ENCODE measurements at regions not wholly inside any gene's neighbourhood (a gene's known extent, or its start where the extent isn't known, plus 50 kb on each side); places are given as distances from the start of the nearest gene placed in this dataset.

- Histone ChIP-seq H3K79me2 (ENCODE audit: low read length) (no peaks in the 10 kb centered on the region), H3K4me3 (ENCODE audit: low read length) (no peak overlapping the region), H3K27me3 (ENCODE audit: low read length) (no peaks in the 10 kb centered on the region), H3K9ac (ENCODE audit: low read length) (no peak overlapping the region), H3K4me2 (ENCODE audit: low read length) (no peak overlapping the region), H3K9me2 (replicated peaks; ENCODE audit: low read length) (no peaks in the 10 kb centered on the region), H3K9me3 (ENCODE audit: low read length) (no peaks in the 10 kb centered on the region), H4K20me1 (ENCODE audit: low read length) (no peaks in the 10 kb centered on the region), H3F3A (ENCODE audit: low read length, unreplicated experiment) (no peaks in the 10 kb centered on the region), H2AFZ (ENCODE audit: low read length) (no peak overlapping the region), H3K4me1 (ENCODE audit: insufficient read depth, low read length) (no peaks in the 10 kb centered on the region), H3K27ac (ENCODE audit: low read length) (no peak overlapping the region), H3K36me3 (ENCODE audit: low read depth, low read length) (no peaks in the 10 kb centered on the region; the same call in 1 of the 2 replicates)
- intact Hi-C loops (cut with micrococcal nuclease): loop anchor here (5.0 to 10.0 kb wide), 2 partner anchors 184 to 979 kb away; partner anchors contain the start of gene SYT4
- TF ChIP-seq EZH2phosphoT487 (IDR thresholded peaks at IDR 0.05; ENCODE audit: borderline replicate concordance, low read length) (no peak), EZH2 (IDR thresholded peaks at IDR 0.05; ENCODE audit: low read length, unreplicated experiment) (no peak), CTCF (conservative IDR thresholded peaks at IDR 0.05; ENCODE audit: low read depth, low read length) (no peak)
- BruUV-seq (replicated peaks): no TSS peak
- DNase-seq (no peak), ATAC-seq (no peak)
- CTCF ChIA-PET: no interaction called here
- POLR2A ChIA-PET (ENCODE audit: unreplicated experiment): no interaction called here
Measured at GRCh38 chr18:42296192-42296591, 341.2 kb downstream of the PIK3C3 start.

GRCh38 chr18:42296723-42297122 lies 341.7 kb downstream of the PIK3C3 start:
- intact Hi-C loops (cut with micrococcal nuclease): loop anchor here (5.0 to 10.0 kb wide), 2 partner anchors 184 to 978 kb away; partner anchors contain the start of gene SYT4
- Histone ChIP-seq H3K36me3 (ENCODE audit: low read depth, low read length) (no peaks in the 10 kb centered on the region; the same call in 1 of the 2 replicates), H3K9me2 (replicated peaks; ENCODE audit: low read length) (no peaks in the 10 kb centered on the region), H3K9ac (ENCODE audit: low read length) (no peak overlapping the region), H3K27ac (ENCODE audit: low read length) (no peak overlapping the region), H3K27me3 (ENCODE audit: low read length) (no peaks in the 10 kb centered on the region), H2AFZ (ENCODE audit: low read length) (no peak overlapping the region), H4K20me1 (ENCODE audit: low read length) (no peaks in the 10 kb centered on the region), H3K79me2 (ENCODE audit: low read length) (no peaks in the 10 kb centered on the region), H3K9me3 (ENCODE audit: low read length) (no peaks in the 10 kb centered on the region), H3K4me1 (ENCODE audit: insufficient read depth, low read length) (no peaks in the 10 kb centered on the region), H3K4me3 (ENCODE audit: low read length) (no peak overlapping the region), H3K4me2 (ENCODE audit: low read length) (no peak overlapping the region), H3F3A (ENCODE audit: low read length, unreplicated experiment) (no peaks in the 10 kb centered on the region)
- ChIA-PET CTCF (interaction anchor here (0.6 kb wide), 2 partner anchors 300 to 1205 kb away, joined by 8 to 21 read pairs; no protein-coding TSS in a partner anchor), POLR2A (ENCODE audit: unreplicated experiment) (no interaction called here)
- ATAC-seq: no peak
- DNase-seq: no peak
- TF ChIP-seq EZH2 (IDR thresholded peaks at IDR 0.05; ENCODE audit: low read length, unreplicated experiment): no peak
- no peak for TF ChIP-seq EZH2phosphoT487 (IDR thresholded peaks at IDR 0.05; ENCODE audit: borderline replicate concordance, low read length)
- TF ChIP-seq CTCF (conservative IDR thresholded peaks at IDR 0.05; ENCODE audit: low read depth, low read length): no peak
- BruUV-seq (replicated peaks): no TSS peak

GRCh38 chr18:42298759-42299675 lies 344.0 kb downstream of the PIK3C3 start:
- Histone ChIP-seq H3K9me3 (ENCODE audit: low read length) (no peaks in the 10 kb centered on the region), H3K4me1 (ENCODE audit: insufficient read depth, low read length) (no peaks in the 10 kb centered on the region), H3K4me2 (ENCODE audit: low read length) (no peak overlapping the region), H3K9me2 (replicated peaks; ENCODE audit: low read length) (no peaks in the 10 kb centered on the region), H4K20me1 (ENCODE audit: low read length) (no peaks in the 10 kb centered on the region), H3K27ac (ENCODE audit: low read length) (no peak overlapping the region), H3K27me3 (ENCODE audit: low read length) (no peaks in the 10 kb centered on the region), H3K9ac (ENCODE audit: low read length) (no peak overlapping the region), H3K36me3 (ENCODE audit: low read depth, low read length) (no peaks in the 10 kb centered on the region; the same call in 1 of the 2 replicates), H3F3A (ENCODE audit: low read length, unreplicated experiment) (no peaks in the 10 kb centered on the region), H3K4me3 (ENCODE audit: low read length) (no peak overlapping the region), H2AFZ (ENCODE audit: low read length) (no peak overlapping the region), H3K79me2 (ENCODE audit: low read length) (no peaks in the 10 kb centered on the region)
- TF ChIP-seq CTCF (conservative IDR thresholded peaks at IDR 0.05; ENCODE audit: low read depth, low read length) (peak; percentile 70), EZH2phosphoT487 (IDR thresholded peaks at IDR 0.05; ENCODE audit: borderline replicate concordance, low read length) (no peak), EZH2 (IDR thresholded peaks at IDR 0.05; ENCODE audit: low read length, unreplicated experiment) (no peak)
- ATAC-seq (peak; percentile 58; the same call in 1 of the 2 replicates), DNase-seq (peak; percentile 53)
- ChIA-PET CTCF (no interaction called here), POLR2A (ENCODE audit: unreplicated experiment) (no interaction called here)
- intact Hi-C loops (cut with micrococcal nuclease): loop anchor here (1.0 to 10.0 kb wide), 3 partner anchors 187 to 1264 kb away; partner anchors contain the start of gene SYT4
- no TSS peak for BruUV-seq (replicated peaks)
